Ovary (tissue), 7 donors: ENCODE measurements at regions not wholly inside any gene's neighbourhood (a gene's known extent, or its start where the extent isn't known, plus 50 kb on each side); places are given as distances from the start of the nearest gene placed in this dataset.

Experiments used
- DNase-seq, 5 donors: peaks; one replicate each; pipeline ENCODE4 v3.0.0-alpha.2; 2019 to 2020
- H3K27ac ChIP-seq, 2 donors: fragments of 200-600 bp; one replicate each; pipeline versions ENCODE4 v1.5.1 to v1.8.0; 2019 to 2022
- H3K27me3 ChIP-seq: fragments of 200-600 bp; one replicate; pipeline ENCODE4 v1.8.0; 2022
- H3K36me3 ChIP-seq: fragments of 200-600 bp; sonication (generic); one replicate; pipeline ENCODE4 v1.5.1; 2019
- H3K4me1 ChIP-seq: one replicate; pipeline ENCODE4 v1.8.1; 2013; ENCODE audit warnings: mild to moderate bottlenecking, moderate library complexity; ENCODE audit not compliant: insufficient read depth
- H3K4me3 ChIP-seq: fragments of 200-600 bp; sonication (generic); one replicate; pipeline ENCODE4 v1.5.1; 2017
- H3K9me3 ChIP-seq, 2 donors: fragments of 200-600 bp in 1 of 2; sonication (generic) in 1 of 2; one replicate each; pipeline versions ENCODE4 v1.5.1 to v1.8.1; 2013 to 2019; ENCODE audit warnings: mild to moderate bottlenecking in 1 of 2, moderate library complexity in 1 of 2
- CTCF ChIP-seq, 3 donors: fragments of 450-650 bp in 2 of 3; fragments of 200-600 bp in 1 of 3; IDR thresholded peaks; one replicate each; pipeline versions ENCODE4 v1.5.1 to v1.8.0; 2016 to 2022; ENCODE audit warnings: antibody characterized with exemption in 3 of 3, mild to moderate bottlenecking in 1 of 3
- EP300 ChIP-seq: sonication (generic); formaldehyde crosslinking; IDR thresholded peaks from one replicate; pipeline ENCODE4 v1.6.1; 2017; ENCODE audit warnings: antibody characterized with exemption
- POLR2A ChIP-seq: fragments of 450-650 bp; IDR thresholded peaks from one replicate; pipeline ENCODE4 v1.6.1; 2017; ENCODE audit warnings: antibody characterized with exemption, mild to moderate bottlenecking, moderate library complexity
- WGBS, 3 donors: extraction: QIAGEN DNeasy Blood & Tissue Kit in 1 of 3; methylation state at CpG; one replicate each; pipeline versions ENCODE4 v1.1.5 to v1.1.7; 2013 to 2017; 5-methylcytosine and 5-hydroxymethylcytosine counted together
- intact Hi-C, 4 donors: fragments of 100-400 bp; cut with DNase I; formaldehyde crosslinking; loops; one replicate each; pipeline versions ENCODE4 v1.11.0 to v1.15.1; 2022 to 2023
- donor health status: DM: no; HTN: no; CAD: no; lungs with moderate emphysema.
- donor health status: DM: no; HTN: no; CAD: no.
- donor health status: Bipolar disorder and iron deficiency.
- donor health status: DM: no; HTN: no; CAD: no.
- donor health status: DM: yes; HTN: yes; CAD: no.

DNA sequence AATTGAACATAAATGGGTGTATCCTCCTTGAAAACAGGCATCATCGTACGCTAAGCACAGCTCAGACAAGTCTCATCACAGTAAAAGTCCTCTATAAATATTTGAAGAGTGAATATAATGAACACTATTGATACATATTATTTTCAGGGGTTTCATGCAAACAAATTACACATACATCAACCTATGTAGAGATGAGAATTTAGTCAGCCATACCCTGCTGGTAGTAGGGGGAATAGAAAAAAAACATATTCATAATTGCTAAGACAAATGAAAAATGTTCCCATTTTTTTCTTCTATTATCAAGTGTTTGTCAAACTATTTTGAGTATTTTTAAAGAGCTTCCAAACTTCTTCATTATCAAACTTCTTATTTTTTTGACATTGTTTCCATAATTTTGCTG is 205.6 kb upstream of the SOX5 start:
- intact Hi-C loops, result no loop called here
- 72 to 75% (median 75%) methylated on average over 2 of the region's 2 CpGs for WGBS, 3 donors
- H3K4me1 ChIP-seq, result peaks cover 2% of the 10 kb centered on the region

DNA sequence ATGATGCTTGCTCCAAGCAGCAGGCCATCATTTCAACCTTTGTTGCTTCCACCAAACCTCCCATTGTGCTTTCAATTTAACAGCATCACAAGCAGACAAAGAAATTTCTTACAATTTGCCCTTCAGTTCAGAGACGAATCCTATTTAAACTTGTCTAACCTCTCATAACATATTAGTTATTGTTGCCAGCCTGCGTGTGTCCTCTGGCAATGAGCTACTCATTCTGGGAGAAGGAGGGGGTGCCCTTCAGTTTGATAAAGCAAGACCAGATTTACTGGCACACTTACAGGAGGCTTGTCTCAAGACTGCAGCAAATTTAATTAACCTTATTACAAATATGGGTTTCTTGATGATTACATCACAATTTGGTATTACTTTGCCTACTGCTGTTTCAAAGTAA is 203.6 kb upstream of the SOX5 start:
- H3K9me3 ChIP-seq, result no peaks in the 10 kb centered on the region
- peaks cover 2% of the 10 kb centered on the region for H3K4me1 ChIP-seq
- 41 to 51% (median 45%) methylated on average over 2 of the region's 2 CpGs for WGBS, 3 donors
- TF ChIP-seq CTCF (IDR thresholded peaks at IDR 0.05), result no peak
- TF ChIP-seq POLR2A, result no peak
- no peak for TF ChIP-seq EP300
- intact Hi-C loops, result loop anchor here in 1 of 4 donors (5.0 kb wide), 1 partner anchor 1166 kb away; no protein-coding TSS in a partner anchor
- H3K36me3 ChIP-seq, result no peaks in the 10 kb centered on the region
- no peak for DNase-seq
- H3K27ac ChIP-seq, result no peak overlapping the region
- no peak overlapping the region for H3K4me3 ChIP-seq
- H3K27me3 ChIP-seq, result no peaks in the 10 kb centered on the region

More for the DNA sequence above, 205.6 kb upstream of the SOX5 start:
- Histone ChIP-seq H3K27ac (no peak overlapping the region), H3K36me3 (no peaks in the 10 kb centered on the region), H3K9me3 (no peaks in the 10 kb centered on the region), H3K27me3 (no peaks in the 10 kb centered on the region), H3K4me3 (no peak overlapping the region)
- no peak for TF ChIP-seq POLR2A
- no peak for TF ChIP-seq EP300
- TF ChIP-seq CTCF (IDR thresholded peaks at IDR 0.05), result no peak
- DNase-seq, result no peak

- intact Hi-C loops, result loop anchor here in 1 of 4 donors (5.0 kb wide), 1 partner anchor 1165 kb away; no protein-coding TSS in a partner anchor
- no peak overlapping the region for H3K27ac ChIP-seq
- no peaks in the 10 kb centered on the region for H3K9me3 ChIP-seq
- WGBS, 3 donors, result 82 to 88% (median 88%) methylated on average over 3 of the region's 3 CpGs
- DNase-seq, result no peak
- peaks cover 2% of the 10 kb centered on the region for H3K4me1 ChIP-seq
- no peak overlapping the region for H3K4me3 ChIP-seq
- no peak for TF ChIP-seq EP300
- TF ChIP-seq POLR2A, result no peak
- TF ChIP-seq CTCF (IDR thresholded peaks at IDR 0.05), result no peak
- H3K27me3 ChIP-seq, result no peaks in the 10 kb centered on the region
- no peaks in the 10 kb centered on the region for H3K36me3 ChIP-seq
Measured at GRCh38 chr12:24152270-24152669, 202.8 kb upstream of the SOX5 start.

GRCh38 chr12:24143928-24144327 is 194.5 kb upstream of the SOX5 start:
- no peak for TF ChIP-seq CTCF (IDR thresholded peaks at IDR 0.05)
- no peak for TF ChIP-seq EP300
- TF ChIP-seq POLR2A, result no peak
- H3K27me3 ChIP-seq, result no peaks in the 10 kb centered on the region
- H3K9me3 ChIP-seq, result no peaks in the 10 kb centered on the region
- DNase-seq, result no peak
- intact Hi-C loops, result no loop called here
- H3K27ac ChIP-seq, result no peak overlapping the region
- H3K4me3 ChIP-seq, result no peak overlapping the region
- no peaks in the 10 kb centered on the region for H3K36me3 ChIP-seq
- no peaks in the 10 kb centered on the region for H3K4me1 ChIP-seq
